Ecto neural progenitor cell (in vitro differentiated cells): ENCODE measurements at regions not wholly inside any gene's neighbourhood (a gene's known extent, or its start where the extent isn't known, plus 50 kb on each side); places are given as distances from the start of the nearest gene placed in this dataset.
"Not testable (repeated sequence)": the region's sequence is repeated elsewhere in the genome, so short reads cannot be mapped to it uniquely, and the experiment has no call there.

Experiments
- DNase-seq: peaks from one replicate; pipeline ENCODE4 v3.0.0-alpha.2; 2018; ENCODE audit warnings: low spot score

DNA sequence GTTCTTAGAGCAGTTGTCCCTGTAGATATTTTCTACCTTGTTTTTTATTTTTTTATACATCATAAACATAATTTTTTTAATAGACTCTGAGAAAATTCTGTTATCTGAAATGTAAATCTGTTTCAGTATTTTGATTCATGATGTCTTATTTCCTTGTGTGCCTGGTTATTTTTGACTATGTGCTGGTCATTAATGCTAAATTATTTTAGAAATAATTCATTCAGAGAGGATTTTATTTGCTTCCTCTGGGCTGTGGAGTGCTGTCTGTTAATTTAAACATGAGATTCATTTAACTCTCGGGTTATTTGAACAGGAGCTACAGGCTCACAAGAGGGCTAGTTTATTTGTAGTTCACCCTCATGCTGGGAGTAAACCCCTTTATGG is 124.3 kb upstream of the PITX1 start:
- DNase-seq, result no peak

DNA sequence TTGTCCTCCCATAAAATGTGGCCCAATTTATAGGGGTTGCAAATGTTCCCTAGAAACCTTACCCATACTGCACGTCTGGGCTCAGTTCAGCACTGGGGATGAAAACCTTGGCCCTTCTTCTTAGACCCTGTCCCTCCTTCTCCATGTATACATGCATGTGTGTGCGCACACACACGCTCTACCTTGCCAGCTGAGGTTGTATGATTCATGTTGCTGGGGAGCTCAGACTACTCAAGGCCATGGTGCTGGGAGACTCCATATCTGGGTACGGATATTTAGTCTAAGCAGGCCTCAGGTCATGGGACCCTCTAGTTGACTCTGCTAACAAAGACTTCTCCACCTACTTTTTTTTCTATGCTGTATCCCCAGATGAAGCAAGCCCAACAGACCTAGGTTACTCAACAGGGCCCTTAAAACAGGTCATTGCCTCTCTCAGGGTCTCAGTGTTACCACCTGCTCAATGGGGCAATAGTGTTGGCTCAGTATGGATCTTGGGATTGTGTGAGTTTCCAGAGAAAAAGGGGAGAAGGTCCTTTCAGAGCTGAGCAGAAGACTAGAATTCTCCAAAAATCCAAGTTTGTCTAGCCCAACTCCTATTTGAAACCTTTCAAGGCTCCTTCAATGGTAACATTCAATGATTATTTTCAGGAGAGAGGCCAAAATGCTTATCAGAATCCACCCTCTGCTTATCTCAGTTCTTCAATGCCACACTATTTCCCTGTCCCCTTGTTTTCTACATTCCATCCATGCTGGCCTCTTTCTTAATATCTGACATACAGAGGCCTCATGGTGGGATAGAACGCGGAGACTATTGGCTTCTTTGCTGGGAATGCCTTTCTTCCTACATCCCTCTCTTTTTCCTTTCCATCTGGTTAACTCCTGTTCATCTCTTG is 123.6 kb upstream of the PITX1 start:
- DNase-seq, result no peak

- peak; percentile 33 for DNase-seq
Observed at GRCh38 chr5:135156715-135157404, 122.8 kb upstream of the PITX1 start.

DNA sequence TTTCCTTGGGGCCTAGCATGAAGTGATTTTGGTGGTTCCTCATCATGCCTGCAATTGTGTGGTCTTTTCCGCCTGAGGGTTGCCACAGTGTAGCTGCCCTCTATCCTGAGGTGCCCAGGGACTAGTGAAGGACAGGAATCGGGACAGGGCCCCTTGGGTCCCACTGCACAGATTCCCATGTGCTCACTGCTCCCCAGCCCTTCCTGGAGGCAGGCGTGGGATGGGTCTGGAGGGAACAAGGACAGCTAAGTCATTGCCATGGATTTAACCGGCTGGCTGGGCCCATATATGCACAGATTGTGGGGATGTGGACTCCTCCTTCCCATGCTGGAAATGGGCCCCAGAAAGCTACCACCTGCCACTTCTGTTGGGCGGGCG is 122.3 kb upstream of the PITX1 start:
- no peak for DNase-seq

DNA sequence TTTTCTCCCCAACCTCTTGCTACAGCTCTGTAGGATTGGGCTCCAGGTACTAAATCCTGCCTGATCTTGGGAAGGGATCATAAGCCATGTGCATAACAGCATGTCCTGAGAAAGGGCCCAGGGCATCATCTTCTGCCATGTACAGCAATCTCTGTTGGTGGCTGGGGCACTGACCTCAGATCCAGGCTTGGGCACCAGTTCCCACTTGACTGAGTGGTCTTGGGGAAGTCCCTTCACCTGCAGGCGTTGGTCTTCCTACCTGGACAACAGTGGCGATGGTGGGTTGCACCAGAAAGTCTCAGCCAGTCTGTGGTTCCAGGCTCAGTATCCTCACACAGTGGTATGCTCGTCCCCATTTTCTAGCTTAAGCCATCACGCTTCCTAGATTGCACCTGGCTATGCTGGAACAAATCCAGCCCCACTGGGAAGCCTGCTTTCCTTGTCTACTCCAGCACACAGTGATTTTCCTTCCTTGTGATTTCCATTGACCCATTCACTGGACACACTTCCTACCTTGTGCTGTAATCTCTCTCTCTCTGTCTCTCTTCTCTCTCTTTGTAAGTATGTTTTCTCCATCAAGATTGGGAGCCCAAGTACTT is 121.7 kb upstream of the PITX1 start:
- DNase-seq, result no peak

DNA sequence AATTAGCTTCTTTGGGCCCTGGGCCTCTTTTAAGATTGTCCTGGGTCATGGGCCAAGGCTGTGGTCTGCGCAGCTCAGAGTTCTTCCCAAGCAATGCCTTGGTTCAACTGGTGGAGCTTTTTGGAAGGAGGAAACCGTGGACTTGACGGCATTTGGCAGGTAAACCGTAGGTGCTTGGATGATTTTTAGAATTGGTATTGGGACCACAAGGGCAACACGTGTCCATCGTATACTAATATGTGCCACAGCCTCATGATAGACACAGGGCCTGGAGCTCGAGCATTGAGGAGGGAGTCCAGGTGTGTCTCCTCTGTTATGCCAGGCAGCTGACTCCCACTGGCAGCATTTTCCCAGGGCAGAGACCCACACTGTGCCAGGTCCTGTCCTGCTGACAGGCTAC is 120.9 kb upstream of the PITX1 start:
- no peak for DNase-seq

- DNase-seq, result no peak
Observed at GRCh38 chr5:135154197-135154596, 120.2 kb upstream of the PITX1 start.

DNA sequence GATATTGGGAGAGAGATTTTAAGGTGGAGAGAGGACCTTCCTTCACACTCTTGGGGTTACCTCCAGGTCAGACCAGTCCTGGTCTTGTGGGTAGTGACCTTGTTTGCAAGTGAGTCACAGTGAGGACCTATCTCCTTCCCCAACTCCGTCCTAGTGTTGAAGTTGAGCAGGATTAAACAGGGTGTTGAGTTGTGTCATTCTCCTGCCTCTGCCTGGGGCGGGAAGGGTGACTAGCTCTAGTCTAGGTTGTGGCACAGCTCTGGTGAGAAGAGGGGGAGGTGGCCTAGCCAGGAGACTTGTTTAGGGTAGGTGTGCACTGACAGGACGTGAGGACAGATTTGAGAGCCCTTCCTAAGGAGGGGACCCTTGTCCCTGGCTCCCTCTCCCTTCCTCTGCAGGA is 119.6 kb upstream of the PITX1 start:
- no peak for DNase-seq

GRCh38 chr5:135153259-135153658 is 119.2 kb upstream of the PITX1 start:
- no peak for DNase-seq

- DNase-seq, result not testable (repeated sequence)
Observed at GRCh38 chr5:135151660-135152059, 117.6 kb upstream of the PITX1 start.

- DNase-seq, result peak; percentile 42
Observed at GRCh38 chr5:135151256-135151655, 117.2 kb upstream of the PITX1 start.

GRCh38 chr5:135150767-135151166 is 116.7 kb upstream of the PITX1 start:
- peak; percentile 38 for DNase-seq

DNA sequence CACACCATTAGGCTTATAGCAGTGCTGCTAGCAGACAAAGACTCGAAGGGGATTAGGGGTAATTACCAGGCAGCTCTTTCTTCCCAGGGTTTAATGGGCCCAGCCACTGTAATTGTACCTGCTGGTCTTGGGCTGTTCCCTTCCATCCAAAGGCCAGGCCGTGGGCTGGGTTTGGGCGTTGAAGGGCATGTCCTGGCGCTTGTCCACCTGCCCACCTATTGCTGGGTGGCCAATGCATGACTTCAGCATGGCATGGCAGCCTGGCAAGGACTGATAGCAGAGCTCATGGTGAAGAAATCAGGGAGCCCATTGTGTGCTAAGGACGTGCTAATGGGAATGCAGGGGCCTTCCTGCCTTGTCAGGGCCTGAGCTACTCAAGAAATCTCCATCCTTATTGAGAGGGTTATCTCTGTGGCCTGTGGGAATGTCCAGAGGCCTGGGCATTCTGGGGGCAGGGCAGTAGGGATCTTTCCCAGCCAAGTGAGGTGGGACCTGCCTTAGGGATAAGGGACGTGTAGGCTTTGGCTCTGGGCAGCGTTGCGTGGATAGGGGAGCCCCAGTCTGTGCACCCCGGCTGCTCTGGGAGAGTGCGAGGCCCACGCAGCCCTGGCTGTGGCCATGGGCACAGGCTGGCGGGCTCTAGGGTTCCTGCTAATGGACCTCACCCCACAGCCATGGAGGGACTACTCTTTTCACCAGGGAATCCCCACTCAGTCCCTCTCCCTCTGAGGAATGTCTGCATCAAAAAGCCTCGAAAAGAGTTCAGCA is 116.1 kb upstream of the PITX1 start:
- peak; percentile 54 for DNase-seq

GRCh38 chr5:135149229-135149955 is 115.4 kb upstream of the PITX1 start:
- no peak for DNase-seq

- DNase-seq, result no peak
Observed at GRCh38 chr5:135147294-135148090, 113.5 kb upstream of the PITX1 start.

- no peak for DNase-seq
Observed at GRCh38 chr5:135145985-135146384, 112.0 kb upstream of the PITX1 start.

DNA sequence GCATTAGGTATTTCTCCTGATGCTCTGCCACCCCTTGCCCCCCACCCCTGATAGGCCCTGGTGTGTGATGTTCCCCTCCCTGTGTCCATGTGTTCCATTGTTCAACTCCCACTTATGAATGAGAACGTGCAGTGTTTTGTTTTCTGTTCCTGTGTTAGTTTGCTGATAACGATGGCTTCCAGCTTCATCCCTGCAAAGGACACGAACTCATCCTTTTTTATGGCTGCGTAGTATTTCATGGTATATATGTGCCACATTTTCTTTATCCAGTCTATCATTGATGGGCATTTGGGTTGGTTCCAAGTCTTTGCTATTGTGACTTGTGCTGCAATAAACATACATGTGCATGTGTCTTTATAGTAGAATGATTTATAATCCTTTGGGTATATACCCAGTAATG is 109.7 kb upstream of the PITX1 start:
- not testable (repeated sequence) for DNase-seq

- no peak for DNase-seq
Observed at GRCh38 chr5:135141303-135142268, 107.6 kb upstream of the PITX1 start.

DNA sequence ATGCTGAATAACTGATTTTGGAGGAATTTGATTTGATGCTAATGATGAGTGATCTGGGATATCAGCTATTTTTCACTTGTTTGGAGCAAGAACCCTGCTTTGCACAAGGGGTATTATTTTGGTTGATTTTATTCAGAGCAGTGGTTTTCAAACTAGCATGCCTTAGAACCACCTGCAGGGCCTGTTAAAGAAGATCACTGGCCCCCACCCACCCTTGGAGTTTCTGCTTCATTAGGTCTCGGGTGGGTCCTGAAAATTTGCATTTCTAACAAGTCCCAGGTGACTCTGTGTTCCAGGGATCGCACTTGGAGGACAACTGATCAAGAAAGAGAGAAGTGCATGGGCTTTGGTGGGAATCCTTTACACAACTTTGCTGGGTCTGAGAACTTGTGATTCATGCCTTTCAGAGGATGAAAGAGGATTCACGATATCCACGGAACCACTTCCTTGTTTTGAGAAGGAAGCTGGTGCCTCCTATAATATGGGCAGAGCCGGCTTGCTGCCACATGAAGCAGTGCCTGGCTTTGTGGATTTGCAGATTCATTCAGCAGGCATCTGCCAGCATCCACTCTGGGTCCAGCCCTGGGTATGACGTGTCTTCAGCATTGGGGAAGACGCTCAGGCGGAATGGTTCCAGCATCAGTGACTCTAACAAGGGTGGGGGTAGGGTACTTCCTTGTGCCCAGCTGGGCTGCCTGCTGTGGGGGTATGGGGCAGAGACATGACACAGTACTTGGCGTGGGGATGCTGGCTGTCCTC is 106.6 kb upstream of the PITX1 start:
- DNase-seq, result no peak
